NCI-H1436 treated with DMSO at 0.1 percent for 48 hours (cell line): ENCODE measurements at regions not wholly inside any gene's neighbourhood (a gene's known extent, or its start where the extent isn't known, plus 50 kb on each side); places are given as distances from the start of the nearest gene placed in this dataset.

Experiments
- DNase-seq: peaks from one replicate; lab custom pipeline; 2025; lab: John Stamatoyannopoulos, UW

DNA sequence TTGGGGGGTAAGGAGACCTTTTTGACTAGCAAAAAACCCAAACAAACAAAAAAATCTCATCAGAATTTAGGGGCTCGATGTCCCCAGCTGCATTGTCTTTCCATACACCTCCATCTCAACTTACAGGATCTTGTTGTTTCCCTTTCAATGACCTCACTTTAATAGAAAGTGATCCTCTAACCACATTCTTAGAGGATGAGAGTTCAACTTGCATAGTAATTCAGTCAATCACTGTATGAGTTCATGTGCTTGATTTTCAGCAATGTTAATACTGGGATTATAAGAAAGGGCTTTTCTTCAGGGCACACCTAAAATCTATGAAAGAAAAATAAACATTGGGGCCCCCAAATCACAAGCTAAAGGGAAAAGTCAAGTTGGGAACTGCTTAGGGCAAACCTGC lies 1512.0 kb downstream of the SLITRK1 start:
- no peak for DNase-seq

DNA sequence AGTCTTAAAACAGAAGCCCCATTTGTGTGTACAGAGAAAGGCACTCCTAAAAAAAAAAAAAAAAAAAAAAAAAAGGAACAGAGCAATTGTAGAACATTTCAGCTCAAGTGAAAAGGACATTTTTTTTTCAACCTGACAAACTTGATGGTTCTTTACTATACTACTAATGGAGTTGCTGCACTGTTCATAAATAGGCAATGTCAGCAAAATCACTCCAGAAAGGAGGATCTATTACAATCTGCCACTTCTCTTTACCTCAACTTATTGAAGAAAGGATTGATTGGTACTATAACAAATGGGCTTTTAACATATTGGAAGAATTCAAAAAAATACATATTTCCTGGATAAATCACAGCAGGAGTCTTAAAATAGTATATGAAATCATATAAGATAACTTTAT lies 1517.7 kb downstream of the SLITRK1 start:
- no peak for DNase-seq

DNA sequence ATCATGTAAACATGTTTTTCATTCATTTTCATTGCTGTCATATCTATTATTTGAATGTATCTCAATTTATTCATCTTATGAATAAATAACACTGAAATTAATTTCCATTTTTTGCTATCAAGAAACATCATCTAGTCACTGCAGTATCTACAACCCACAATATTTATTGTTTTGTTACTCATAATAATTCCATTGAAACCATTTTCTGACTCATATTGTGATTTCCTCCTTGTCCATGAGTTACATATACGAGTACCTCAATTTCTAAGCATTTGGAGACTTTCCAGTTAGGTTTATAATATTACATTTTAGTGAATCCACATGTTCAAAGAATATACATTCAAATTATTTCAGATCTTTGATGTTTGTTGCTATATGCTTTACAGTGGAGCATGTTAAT lies 1524.0 kb downstream of the SLITRK1 start:
- DNase-seq = no peak

DNA sequence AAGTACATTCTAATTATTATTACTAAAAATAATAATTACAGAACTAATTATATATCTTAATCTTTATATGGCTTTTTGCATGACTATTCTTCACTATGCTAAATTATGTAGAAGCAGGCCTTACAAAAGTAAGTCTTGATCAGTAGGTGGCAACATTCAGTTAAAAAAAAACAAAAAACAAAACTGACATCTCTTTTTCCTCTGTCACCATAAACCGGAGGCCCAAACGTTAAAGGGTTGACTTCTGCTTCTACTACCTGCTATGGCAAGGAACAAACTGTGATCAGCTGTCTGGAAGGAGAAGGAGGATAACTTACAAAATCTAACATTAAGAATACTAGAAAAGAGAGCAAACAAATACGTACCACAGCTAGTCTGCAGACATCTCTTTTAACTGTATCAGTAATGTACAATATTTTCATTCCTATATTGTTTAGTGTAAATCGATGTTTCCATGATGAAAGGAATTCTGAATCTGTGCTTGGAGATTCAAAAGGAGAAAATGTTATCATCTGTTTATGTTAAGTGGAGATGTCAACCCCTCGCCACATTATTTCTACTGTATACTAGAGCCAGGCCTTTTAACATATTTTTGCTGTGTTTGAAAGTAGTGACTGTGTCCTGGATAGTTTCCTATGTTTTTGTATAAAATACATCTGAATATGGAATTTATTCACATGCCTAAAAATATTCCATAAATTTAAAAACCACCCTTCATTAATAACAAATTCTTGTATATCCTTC lies 1525.4 kb downstream of the SLITRK1 start:
- DNase-seq = no peak

DNA sequence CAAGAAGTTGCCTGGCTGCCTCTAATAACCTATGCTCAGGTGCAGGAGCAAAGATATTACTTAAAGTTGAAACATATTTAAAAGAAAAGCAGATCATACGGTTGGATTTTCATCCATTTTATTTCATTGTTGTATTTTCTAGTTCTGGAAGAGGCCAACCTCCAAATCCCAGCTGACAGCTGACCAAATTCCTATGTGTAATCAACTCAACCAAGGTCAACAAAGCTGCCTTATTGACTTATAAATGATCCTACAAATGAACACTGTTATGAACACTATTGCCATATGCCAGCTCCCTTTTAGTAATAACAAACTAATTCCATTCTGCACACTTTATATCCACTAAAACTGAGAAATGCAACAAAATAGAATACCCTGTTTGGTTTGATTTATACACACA lies 1537.4 kb downstream of the SLITRK1 start:
- DNase-seq = no peak

DNA sequence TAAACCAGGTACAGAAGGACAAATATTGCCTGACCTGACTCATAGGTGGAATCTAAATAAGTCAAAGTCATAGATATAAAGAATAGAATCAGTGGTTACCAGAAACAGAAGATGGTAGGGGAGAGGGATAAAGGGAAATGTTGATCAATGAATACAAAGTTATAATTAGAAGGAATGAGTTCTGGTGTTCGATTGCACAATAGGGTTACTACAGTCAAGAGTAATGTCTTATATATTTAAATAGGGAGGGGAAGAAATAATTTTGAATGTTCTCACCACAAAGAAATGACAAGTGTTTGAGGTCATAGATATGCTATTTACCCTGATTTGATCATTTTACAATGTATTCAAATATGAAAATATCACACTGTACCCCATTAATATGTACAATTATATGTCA lies 1541.2 kb downstream of the SLITRK1 start:
- DNase-seq = no peak

DNA sequence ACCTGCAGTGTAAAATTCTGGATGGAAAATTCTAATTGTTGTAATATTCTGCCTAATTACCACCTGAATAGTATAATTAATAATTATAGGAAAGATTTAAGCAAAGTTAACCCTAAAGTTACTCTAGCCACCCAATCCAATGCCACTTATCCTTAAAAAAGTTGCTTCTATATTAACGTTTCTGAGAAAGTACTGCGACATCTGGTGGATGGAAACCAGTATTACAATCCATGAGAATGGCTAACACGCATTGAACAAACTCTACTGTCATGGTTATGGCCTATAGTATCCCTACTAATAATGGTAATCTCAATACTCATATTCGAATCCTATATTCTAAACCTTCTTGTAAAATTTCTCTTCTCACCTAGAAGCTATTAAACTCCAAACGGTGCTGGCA lies 1551.8 kb downstream of the SLITRK1 start:
- no peak for DNase-seq

DNA sequence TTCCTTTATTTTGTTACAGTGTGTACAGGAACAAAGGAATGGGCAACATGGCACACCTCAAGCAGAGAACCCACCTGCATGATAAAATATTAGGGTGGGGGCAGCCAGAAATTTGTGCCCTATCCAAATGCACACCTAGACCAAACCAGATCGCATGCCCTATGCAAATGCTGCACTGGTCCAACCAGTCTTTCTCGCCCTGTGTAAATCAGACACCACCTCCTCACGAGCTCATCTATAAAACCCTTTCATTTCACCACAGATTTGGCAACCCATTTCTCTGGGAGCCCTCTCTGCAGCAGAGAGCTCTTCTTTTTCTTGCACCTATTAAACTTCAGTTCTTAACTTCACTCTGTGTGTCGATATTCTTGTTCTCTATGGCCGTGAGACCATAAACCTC lies 1559.2 kb downstream of the SLITRK1 start:
- no peak for DNase-seq

DNA sequence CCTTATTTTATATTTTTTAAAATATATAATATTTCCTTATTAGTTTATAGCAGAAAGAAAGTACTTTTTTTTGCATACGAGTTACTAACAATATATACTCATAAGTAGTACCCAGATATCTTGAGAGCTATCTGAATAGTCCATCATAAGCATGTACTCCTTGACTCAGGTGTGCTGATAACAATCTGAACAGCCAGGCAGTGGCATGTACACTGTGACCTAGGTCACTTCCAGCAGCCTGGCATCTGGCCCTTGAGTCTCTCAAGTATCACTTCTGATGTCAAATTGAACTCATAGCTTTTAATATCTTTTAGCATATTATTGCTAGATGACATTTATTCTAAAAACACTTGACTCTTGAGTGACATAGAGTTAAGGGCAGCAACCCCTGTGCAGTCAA lies 1576.7 kb downstream of the SLITRK1 start:
- no peak for DNase-seq

DNA sequence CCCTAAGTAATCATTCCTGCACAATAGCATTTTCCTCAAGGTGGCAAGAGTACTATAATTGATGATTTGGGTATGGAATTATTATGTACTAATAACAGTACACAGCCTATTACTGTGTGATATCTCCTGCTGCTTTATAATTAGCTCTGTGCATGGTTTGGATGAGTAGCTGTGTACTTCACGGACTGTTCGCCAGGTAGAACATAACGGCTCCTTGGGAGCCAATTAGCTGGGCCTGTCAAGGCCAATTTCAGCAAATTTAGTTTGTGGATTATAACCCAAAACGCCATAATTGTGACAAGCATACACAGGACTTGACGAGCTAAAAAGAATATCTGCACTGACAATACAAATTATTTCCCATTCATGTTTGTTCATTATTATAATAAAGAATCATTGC lies 1584.2 kb downstream of the SLITRK1 start:
- DNase-seq = no peak

DNA sequence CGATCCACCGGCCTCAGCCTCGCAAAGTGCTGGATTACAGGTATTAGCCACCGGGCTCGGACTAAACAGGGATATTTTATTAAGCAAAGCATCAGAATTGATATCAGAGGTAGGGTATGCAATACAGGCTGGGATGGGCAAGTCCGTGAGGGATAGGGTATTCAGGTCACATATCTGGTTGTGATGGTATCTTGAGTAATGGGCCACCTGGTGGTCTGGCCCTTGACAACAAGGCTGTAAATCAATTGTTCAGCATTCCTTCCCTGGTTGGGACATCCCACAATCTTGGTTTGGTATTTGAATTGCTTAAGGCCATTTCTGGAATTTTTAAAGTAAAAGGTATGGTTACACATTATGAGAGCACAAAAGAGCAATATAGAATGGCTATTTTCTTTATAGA lies 1588.0 kb downstream of the SLITRK1 start:
- DNase-seq = no peak

DNA sequence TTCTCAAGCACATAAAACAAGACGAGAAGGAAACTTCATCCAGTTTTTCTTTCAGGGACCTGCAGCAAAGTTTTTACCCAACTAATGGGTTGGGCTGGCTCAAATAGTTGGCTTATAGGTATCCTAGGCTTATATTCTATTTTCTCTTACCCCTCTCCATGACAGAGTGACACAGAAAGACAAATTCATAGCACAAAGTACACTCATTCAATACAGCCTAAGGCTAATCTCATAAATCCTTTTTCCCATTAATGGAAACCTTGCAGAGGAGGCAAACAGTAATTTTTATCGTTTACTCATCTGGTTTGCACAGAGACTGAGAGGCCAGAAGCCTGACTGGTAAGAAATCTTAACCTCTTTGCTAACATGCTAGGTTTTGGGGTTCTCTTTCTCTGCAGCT lies 1589.9 kb downstream of the SLITRK1 start:
- no peak for DNase-seq

DNA sequence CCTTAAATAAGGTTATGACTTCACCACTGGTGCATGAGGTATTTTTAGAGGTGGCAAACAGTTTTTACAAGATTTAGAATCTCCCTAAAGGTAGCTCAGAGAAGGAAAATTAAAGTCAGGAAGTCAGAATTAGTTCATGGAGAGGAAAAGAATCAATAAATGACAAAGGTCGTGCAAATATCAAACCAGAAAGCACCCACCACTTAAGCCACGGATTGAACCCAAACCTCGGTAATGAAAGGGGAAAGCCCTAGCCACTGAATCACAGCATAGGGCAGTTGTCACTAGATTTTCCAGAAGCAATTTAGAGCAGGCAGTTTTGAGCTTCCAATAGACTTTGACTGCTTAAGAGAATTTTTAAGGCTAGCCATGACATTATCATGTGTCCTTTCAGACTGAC lies 1590.4 kb downstream of the SLITRK1 start:
- DNase-seq = no peak

DNA sequence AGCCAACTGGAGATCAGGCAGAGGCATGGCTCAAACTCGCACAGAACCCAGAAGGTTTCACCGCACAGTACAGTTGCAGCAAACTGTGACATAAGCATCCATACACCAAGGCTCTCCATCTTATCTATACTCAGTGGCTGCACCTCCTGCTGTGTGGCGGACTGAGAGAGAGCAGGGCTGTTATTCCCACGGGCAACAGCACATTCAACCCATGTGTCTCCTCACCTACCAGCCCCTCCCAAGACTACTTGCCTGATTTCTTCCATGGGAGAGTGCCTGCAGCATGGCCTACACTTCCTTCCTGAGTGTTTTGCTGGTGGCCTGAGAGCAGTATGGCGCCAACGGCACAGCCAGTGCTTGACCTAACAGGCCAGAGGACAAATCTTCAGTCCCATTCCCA lies 1606.6 kb downstream of the SLITRK1 start:
- DNase-seq = no peak

DNA sequence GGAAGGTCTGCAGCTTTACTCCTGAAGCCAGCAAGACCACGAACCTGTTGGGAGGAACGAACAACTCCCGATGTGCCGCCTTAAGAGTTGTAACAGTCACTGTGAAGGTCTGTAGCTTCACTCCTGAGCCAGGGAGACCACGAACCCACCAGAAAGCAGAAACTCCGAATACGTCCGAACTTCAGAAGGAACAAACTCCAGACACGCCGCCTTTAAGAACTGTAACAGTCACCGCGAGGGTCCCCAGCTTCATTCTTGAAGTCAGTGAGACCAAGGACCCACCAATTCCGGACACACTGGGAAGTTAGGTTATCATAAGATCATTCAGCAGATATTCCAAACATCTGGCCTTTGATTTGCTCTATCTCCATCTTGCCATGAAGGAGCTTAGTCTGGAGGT lies 1623.0 kb downstream of the SLITRK1 start:
- no peak for DNase-seq

DNA sequence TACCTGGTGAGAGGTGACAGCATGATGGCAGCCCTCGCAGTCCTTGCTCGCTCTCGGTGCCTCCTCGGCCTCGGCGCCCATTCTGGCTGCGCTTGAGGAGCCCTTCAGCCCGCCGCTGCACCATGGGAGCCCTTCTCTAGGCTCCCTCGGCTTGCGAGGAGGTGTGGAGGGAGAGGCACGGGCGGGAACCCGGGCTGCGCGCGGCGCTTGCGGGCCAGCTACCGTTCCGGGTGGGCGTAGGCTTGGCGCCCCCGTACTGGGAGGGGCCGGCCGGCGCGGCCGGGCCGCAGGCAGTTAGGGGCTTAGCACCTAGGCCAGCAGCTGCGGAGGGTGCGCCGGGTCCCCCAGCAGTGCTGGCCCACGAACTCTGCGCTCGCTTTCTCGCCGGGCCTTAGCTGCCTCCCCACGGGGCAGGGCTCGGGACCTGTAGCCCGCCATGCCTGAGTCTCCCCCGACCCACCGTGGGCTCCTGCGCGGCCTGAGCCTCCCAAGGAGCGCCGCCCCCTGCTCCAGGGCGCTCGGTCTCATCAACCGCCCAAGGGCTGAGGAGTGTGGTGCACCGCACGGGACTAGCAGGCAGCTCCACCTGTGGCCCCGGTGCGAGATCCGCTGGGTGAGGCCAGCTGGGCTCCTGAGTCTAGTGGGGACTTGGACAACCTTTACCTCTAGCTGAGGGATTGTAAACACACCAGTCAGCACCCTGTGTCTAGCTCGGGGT lies 1624.3 kb downstream of the SLITRK1 start:
- no peak for DNase-seq

DNA sequence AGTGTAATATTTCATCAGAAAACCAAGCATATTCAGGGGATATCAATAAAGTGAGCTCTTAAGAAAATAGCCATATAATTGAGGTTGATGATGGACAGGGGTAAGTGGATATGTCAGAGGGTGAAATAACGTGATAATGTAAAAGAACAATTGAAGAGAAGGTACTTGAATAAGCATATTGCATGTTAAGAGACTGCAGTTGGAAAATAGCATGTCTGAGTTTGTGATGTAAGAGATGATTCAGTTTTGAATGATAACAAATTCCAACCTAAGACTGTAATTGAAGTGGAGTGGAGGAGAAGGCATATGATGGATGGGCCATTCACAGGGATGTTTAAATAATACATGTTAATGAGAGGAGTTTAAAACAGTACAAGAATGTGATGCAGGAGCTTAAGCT lies 1633.5 kb downstream of the SLITRK1 start:
- DNase-seq = peak; percentile 1

DNA sequence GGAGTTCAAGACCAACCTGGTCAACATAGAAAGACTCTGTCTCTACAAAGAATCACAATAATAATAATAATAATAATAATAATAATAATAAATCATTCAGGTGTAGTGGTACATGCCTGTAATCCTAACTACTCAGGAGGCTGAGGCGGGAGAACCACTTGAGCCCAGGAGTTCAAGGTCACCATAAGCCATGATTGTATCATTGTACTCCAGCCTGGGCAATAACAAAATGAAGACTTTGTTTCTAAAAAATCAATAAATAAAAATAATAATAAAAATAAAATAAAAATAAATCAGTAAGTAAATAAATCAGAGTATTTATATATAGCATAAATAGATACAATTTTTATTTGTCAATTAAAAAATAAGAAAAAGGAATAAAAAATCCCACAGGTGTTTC lies 1636.4 kb downstream of the SLITRK1 start:
- DNase-seq = no peak

DNA sequence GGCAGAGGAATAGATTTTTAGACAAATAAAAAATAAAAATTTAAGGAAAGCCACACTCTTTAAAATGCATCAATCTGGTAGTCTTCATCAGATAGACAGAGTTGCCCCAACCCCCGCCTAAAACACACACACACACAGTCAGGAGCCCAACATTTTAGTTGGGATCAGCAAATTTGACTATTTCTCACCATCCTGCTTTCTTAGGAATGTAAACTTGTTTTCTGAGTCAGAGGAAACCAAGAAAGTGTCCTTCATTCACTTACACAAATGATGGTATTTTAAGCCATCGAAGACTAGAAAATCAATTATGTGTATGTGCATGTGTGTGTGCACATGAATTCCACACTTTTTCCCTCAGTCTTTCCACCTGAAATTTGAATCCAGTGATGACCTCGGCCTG lies 1657.5 kb downstream of the SLITRK1 start:
- DNase-seq = no peak

DNA sequence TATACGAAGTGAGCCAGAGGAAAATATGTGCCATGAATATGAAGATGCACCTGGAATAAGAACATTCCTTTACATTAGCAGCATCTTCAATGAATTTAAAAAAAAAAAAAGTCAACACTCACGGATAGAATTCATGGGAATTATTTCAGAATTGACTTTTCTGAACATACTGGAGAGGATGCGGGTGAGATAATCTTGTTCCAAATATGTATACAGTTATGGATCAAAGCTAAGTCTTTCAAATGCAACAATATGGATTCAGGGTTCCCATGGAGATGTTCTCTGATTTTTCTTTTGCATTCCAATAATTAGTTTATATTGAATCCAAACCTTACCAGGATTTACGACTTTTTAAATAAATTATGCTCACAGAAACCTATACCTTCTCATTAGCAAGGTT lies 1660.7 kb downstream of the SLITRK1 start:
- DNase-seq = no peak

DNA sequence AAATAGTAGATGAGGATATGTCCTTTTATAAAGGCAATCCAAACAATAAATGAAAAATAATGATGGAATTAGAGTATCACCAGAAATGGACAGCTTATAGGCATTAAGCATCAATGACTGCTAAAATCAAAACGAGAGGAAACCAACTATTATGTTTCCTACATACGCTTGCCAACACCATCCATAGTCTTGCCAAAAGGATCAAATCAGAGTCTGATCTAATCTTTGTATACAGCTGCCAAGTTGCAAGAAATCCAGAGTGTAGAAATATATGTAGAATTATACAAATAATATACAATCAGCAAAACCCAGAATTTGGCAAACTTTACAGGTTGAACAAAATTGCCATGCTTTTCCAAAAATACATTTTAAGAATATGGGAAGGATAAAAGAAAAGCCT lies 1661.6 kb downstream of the SLITRK1 start:
- no peak for DNase-seq

DNA sequence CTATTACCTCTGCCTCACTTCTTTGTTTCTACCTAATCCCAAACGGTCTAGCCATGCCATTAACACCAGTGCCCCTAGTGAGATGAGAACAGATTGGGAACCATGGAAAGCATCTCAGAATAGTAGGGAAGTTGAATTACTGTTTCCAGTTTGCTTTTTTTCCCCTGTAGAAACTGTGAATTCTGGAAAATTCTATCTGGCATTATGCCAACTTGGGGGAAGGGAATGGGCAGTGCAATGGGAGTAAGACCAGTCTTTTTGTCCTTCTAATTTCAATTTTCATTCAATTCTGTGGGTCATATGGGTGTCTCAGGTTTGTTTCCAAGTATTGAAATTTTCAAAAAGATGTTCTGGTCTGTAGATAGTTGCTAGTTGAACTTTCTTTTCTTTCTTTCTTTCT lies 1666.1 kb downstream of the SLITRK1 start:
- DNase-seq = no peak

DNA sequence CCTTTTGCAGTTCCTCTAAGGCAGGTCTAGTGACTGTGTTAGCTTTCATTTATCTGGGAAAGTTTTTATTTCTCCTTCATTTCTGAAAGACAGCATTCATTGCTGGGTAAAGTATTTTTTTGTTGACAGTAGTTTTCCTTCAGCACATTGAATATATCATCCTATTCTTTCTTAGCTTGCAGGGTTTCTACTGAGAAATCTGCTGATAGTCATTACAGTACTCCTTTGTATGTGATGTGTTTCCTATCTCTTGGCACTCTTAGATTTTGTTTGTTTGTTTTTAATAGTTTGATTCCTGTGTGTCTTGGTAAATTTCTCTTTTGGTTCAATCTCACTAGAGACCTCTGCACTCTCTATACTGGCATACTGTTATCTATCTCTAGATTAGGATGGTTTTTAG lies 1667.9 kb downstream of the SLITRK1 start:
- DNase-seq = no peak

DNA sequence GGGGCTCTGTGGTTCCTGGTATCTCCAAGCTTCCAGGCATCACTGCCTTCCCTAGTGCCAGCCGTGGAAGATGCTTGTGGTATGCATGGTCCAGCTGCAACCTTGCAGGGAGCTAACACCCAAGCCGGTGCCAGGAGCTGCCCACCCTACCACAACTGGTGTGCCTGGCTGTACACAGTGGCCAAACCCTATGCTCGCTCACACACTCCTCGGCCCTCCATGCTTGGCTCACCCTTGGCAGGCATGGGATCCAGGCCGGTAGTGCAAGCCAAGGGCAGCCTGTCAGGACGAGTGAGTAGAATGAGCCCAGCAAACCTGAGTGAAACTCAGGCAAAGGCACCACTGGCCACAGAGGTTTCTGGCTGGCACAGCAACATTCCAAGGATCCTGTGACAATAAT lies 1676.0 kb downstream of the SLITRK1 start:
- no peak for DNase-seq
